Smooth muscle cell (in vitro differentiated cells): ENCODE measurements at regions not wholly inside any gene's neighbourhood (a gene's known extent, or its start where the extent isn't known, plus 50 kb on each side); places are given as distances from the start of the nearest gene placed in this dataset.

Experiments
- DNase-seq: peaks from one replicate; lab custom pipeline; 2025; ENCODE audit not compliant: unreplicated experiment; lab: John Stamatoyannopoulos, UW
- H2AFZ ChIP-seq: fragments of 200-600 bp; sonication (generic); 2 replicates; pipeline ENCODE4 v1.6.0; 2016; ENCODE audit warnings: antibody characterized with exemption, low read depth, mild to moderate bottlenecking
- H3F3A ChIP-seq: fragments of 200-600 bp; sonication (generic); 2 replicates; pipeline ENCODE4 v1.6.0; 2017; ENCODE audit warnings: antibody characterized with exemption, low read depth
- H3K27ac ChIP-seq: fragments of 200-600 bp; sonication (generic); 2 replicates; pipeline ENCODE4 v1.5.1; 2016; ENCODE audit warnings: low read depth, mild to moderate bottlenecking
- H3K27me3 ChIP-seq: fragments of 200-600 bp; sonication (generic); 2 replicates; pipeline ENCODE4 v1.6.1; 2016; ENCODE audit warnings: low read depth, mild to moderate bottlenecking
- H3K36me3 ChIP-seq: fragments of 200-600 bp; sonication (generic); 2 replicates; pipeline ENCODE4 v1.5.1; 2016; ENCODE audit warnings: low read depth
- H3K4me1 ChIP-seq: fragments of 200-600 bp; sonication (generic); 2 replicates; pipeline ENCODE4 v1.5.1; 2016; ENCODE audit warnings: low read depth
- H3K4me2 ChIP-seq: fragments of 200-600 bp; sonication (generic); 2 replicates; pipeline ENCODE4 v1.6.0; 2016; ENCODE audit warnings: mild to moderate bottlenecking
- H3K4me3 ChIP-seq: fragments of 200-600 bp; sonication (generic); 2 replicates; pipeline ENCODE4 v1.5.1; 2016; ENCODE audit warnings: mild to moderate bottlenecking
- H3K79me2 ChIP-seq: fragments of 200-600 bp; sonication (generic); 2 replicates; pipeline ENCODE4 v1.6.0; 2016; ENCODE audit warnings: low read depth, mild to moderate bottlenecking
- H3K9ac ChIP-seq: fragments of 200-600 bp; sonication (generic); 2 replicates; pipeline ENCODE4 v1.6.0; 2016; ENCODE audit warnings: low read depth
- H3K9me3 ChIP-seq: fragments of 200-600 bp; sonication (generic); replicated peaks from 2 replicates; pipeline ENCODE4 v1.5.1; 2016; ENCODE audit warnings: low read depth
- H4K20me1 ChIP-seq: fragments of 200-600 bp; sonication (generic); 2 replicates; pipeline ENCODE4 v1.6.0; 2016; ENCODE audit warnings: low read depth
- CTCF ChIP-seq: fragments of 200-600 bp; sonication (generic); IDR thresholded peaks from 2 replicates; pipeline ENCODE4 v1.5.1; 2017; ENCODE audit warnings: borderline replicate concordance, mild to moderate bottlenecking, antibody characterized with exemption; ENCODE audit not compliant: insufficient read depth, poor library complexity, severe bottlenecking
- WGBS: methylation state at CpG from one replicate; pipeline ENCODE4 v1.1.7; 2016; ENCODE audit warnings: low lambda C conversion rate; 5-methylcytosine and 5-hydroxymethylcytosine counted together

DNA sequence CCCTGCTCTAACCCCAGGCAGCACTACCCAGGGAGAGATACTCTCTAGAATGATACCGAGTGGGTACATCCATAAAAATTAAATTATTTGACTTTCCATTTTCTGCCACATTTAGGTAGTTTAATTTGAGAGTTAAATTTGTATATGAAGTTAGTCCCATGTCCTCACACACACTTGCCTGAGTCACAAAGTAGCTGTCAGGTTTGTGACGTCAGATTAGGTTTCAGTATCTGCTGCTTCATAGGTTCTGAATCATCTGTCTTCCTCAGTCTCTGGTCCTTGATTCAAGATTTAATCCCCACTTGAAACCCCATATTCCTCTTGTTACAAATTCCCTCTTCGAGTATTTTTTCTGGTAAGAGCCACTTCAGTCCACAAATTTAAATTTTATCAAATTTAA lies 738.6 kb upstream of the FAM98A start:
- TF ChIP-seq CTCF, result no peak
- DNase-seq, result no peak
- H4K20me1 ChIP-seq, result no peaks in the 10 kb centered on the region

GRCh38 chr2:34332813-34333212 lies 733.7 kb upstream of the FAM98A start:
- no peaks in the 10 kb centered on the region for H3K79me2 ChIP-seq
- H3F3A ChIP-seq, result no peaks in the 10 kb centered on the region
- no peak for TF ChIP-seq CTCF
- H3K27me3 ChIP-seq, result no peaks in the 10 kb centered on the region
- no peak overlapping the region for H3K9ac ChIP-seq
- H3K27ac ChIP-seq, result no peak overlapping the region
- no peak overlapping the region for H3K4me2 ChIP-seq
- 59% methylated on average over 2 of the region's 2 CpGs for WGBS
- DNase-seq, result no peak
- no peaks in the 10 kb centered on the region for H4K20me1 ChIP-seq
- H3K36me3 ChIP-seq, result no peaks in the 10 kb centered on the region
- no peak overlapping the region for H2AFZ ChIP-seq
- no peak overlapping the region for H3K4me3 ChIP-seq
- no peaks in the 10 kb centered on the region for H3K4me1 ChIP-seq
- no peaks in the 10 kb centered on the region for H3K9me3 ChIP-seq

More for the DNA sequence above, 738.6 kb upstream of the FAM98A start:
- H3K36me3 ChIP-seq, result no peaks in the 10 kb centered on the region
- no peak overlapping the region for H3K9ac ChIP-seq
- H2AFZ ChIP-seq, result no peak overlapping the region
- H3K79me2 ChIP-seq, result no peaks in the 10 kb centered on the region
- H3K27me3 ChIP-seq, result no peaks in the 10 kb centered on the region
- no peak overlapping the region for H3K27ac ChIP-seq
- no peaks in the 10 kb centered on the region for H3K4me1 ChIP-seq
- WGBS, result 91% methylated on average over 3 of the region's 3 CpGs
- no peak overlapping the region for H3K4me3 ChIP-seq
- H3K4me2 ChIP-seq, result no peak overlapping the region
- H3F3A ChIP-seq, result no peaks in the 10 kb centered on the region
- no peaks in the 10 kb centered on the region for H3K9me3 ChIP-seq

GRCh38 chr2:34320056-34320455 lies 721.0 kb upstream of the FAM98A start:
- no peak for TF ChIP-seq CTCF
- 89% methylated on average over 2 of the region's 2 CpGs for WGBS

DNA sequence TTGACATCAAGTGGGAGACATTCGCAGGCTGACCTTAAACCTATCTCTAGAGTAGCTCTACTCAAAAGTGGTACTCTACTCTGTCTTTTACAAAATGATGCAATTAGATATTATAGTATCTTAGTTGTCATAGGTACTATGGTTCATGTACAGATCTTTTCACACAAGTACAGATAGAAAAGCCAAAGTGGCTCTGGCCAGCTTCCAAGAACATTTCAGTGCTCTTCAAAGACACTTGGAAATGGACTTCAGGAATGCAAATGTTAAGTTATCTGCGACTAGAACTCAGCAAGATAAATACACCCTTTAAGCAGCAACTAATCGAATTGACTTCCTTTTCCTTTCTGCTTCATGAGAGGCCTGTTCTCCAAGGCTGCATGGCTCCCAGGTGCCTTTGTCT lies 718.7 kb upstream of the FAM98A start:
- Histone ChIP-seq H3K27ac (no peak overlapping the region), H3K27me3 (no peaks in the 10 kb centered on the region), H3K4me3 (no peak overlapping the region), H3K4me1 (no peaks in the 10 kb centered on the region), H3K9ac (no peak overlapping the region), H3K9me3 (no peaks in the 10 kb centered on the region), H3K36me3 (no peaks in the 10 kb centered on the region), H4K20me1 (no peaks in the 10 kb centered on the region), H3K4me2 (no peak overlapping the region), H2AFZ (no peak overlapping the region), H3F3A (no peaks in the 10 kb centered on the region), H3K79me2 (no peaks in the 10 kb centered on the region)
- TF ChIP-seq CTCF, result no peak
- no peak for DNase-seq
- 72% methylated on average over 3 of the region's 3 CpGs for WGBS

More at GRCh38 chr2:34320056-34320455, 721.0 kb upstream of the FAM98A start:
- H3K79me2 ChIP-seq, result no peaks in the 10 kb centered on the region
- H2AFZ ChIP-seq, result no peak overlapping the region
- H3K9ac ChIP-seq, result no peak overlapping the region
- no peaks in the 10 kb centered on the region for H4K20me1 ChIP-seq
- no peaks in the 10 kb centered on the region for H3K36me3 ChIP-seq
- DNase-seq, result no peak
- no peaks in the 10 kb centered on the region for H3F3A ChIP-seq
- H3K27ac ChIP-seq, result no peak overlapping the region
- H3K9me3 ChIP-seq, result no peaks in the 10 kb centered on the region
- no peaks in the 10 kb centered on the region for H3K27me3 ChIP-seq
- H3K4me3 ChIP-seq, result no peak overlapping the region
- no peaks in the 10 kb centered on the region for H3K4me1 ChIP-seq
- no peak overlapping the region for H3K4me2 ChIP-seq
